CD14-positive monocyte (primary cell): ENCODE measurements at regions not wholly inside any gene's neighbourhood (a gene's known extent, or its start where the extent isn't known, plus 50 kb on each side); places are given as distances from the start of the nearest gene placed in this dataset.

ENCODE experiments used
- DNase-seq, 3 donors: peaks; one replicate each; pipeline ENCODE4 v3.0.0-alpha.2; 2011 to 2022
- H2AFZ ChIP-seq: 2 replicates; pipeline ENCODE4 v1.6.0; 2012; ENCODE audit warnings: mild to moderate bottlenecking, low read depth, low read length, inconsistent platforms; ENCODE audit not compliant: insufficient read depth, poor library complexity, severe bottlenecking
- H3K27ac ChIP-seq, 2 donors: 1 replicate in 1 of 2; 2 replicates in 1 of 2; pipeline ENCODE4 v1.5.1; 2012 to 2013; ENCODE audit warnings: low read length in 2 of 2, control low read depth in 1 of 2, inconsistent platforms in 1 of 2, low read depth in 1 of 2, mild to moderate bottlenecking in 1 of 2
- H3K27me3 ChIP-seq, 2 donors: one replicate each; pipeline versions ENCODE4 v1.6.0 to v1.6.1; 2011 to 2013; ENCODE audit warnings: low read length in 2 of 2; ENCODE audit not compliant: control insufficient read depth in 2 of 2, insufficient read depth in 2 of 2
- H3K36me3 ChIP-seq, 2 donors: replicated peaks in 1 of 2; 1 replicate in 1 of 2; 2 replicates in 1 of 2; pipeline versions ENCODE4 v1.5.1 to v1.6.1; 2012 to 2013; ENCODE audit warnings: low read length in 2 of 2, control low read depth in 1 of 2, inconsistent platforms in 1 of 2, mild to moderate bottlenecking in 1 of 2; ENCODE audit not compliant: insufficient read depth in 2 of 2, control insufficient read depth in 1 of 2
- H3K4me1 ChIP-seq, 2 donors: 1 replicate in 1 of 2; 2 replicates in 1 of 2; pipeline versions ENCODE4 v1.5.1 to v1.6.1; 2012 to 2013; ENCODE audit warnings: low read length in 2 of 2, control low read depth in 1 of 2, inconsistent platforms in 1 of 2, mild to moderate bottlenecking in 1 of 2, moderate library complexity in 1 of 2; ENCODE audit not compliant: insufficient read depth in 2 of 2, control insufficient read depth in 1 of 2
- H3K4me2 ChIP-seq: replicated peaks from 2 replicates; pipeline ENCODE3; 2012; ENCODE audit warnings: low read length, moderate library complexity, mild to moderate bottlenecking; ENCODE audit not compliant: poor library complexity, severe bottlenecking; ENCODE audit errors: extremely low read depth
- H3K4me3 ChIP-seq, 3 experiments: fragments of 200-600 bp in 1 of 3; sonication (generic) in 1 of 3; replicated peaks in 1 of 3; 1 replicate in 2 of 3; 2 replicates in 1 of 3; pipeline ENCODE4 v1.5.1; 2011 to 2013; ENCODE audit warnings: low read length in 3 of 3, mild to moderate bottlenecking in 3 of 3, control low read depth in 2 of 3, low read depth in 2 of 3, inconsistent platforms in 1 of 3, moderate library complexity in 1 of 3
- H3K79me2 ChIP-seq: 2 replicates; pipeline ENCODE4 v1.6.0; 2012; ENCODE audit warnings: mild to moderate bottlenecking, control low read depth, inconsistent platforms, low read length, moderate library complexity; ENCODE audit not compliant: insufficient read depth
- H3K9ac ChIP-seq: 2 replicates; pipeline ENCODE4 v1.6.0; 2017; ENCODE audit warnings: low read length, mild to moderate bottlenecking; ENCODE audit not compliant: insufficient read depth, poor library complexity, severe bottlenecking
- H3K9me3 ChIP-seq, 2 donors: replicated peaks in 1 of 2; 1 replicate in 1 of 2; 2 replicates in 1 of 2; pipeline versions ENCODE4 v1.5.1 to v1.6.1; 2012 to 2013; ENCODE audit warnings: low read length in 2 of 2, control low read depth in 1 of 2; ENCODE audit not compliant: control insufficient read depth in 1 of 2, insufficient read depth in 1 of 2
- H4K20me1 ChIP-seq: 2 replicates; pipeline ENCODE4 v1.6.0; 2012; ENCODE audit warnings: mild to moderate bottlenecking, low read length, control low read depth, moderate library complexity; ENCODE audit not compliant: insufficient read depth
- H3K27ac Mint-ChIP-seq, 7 donors: one replicate each; pipeline ENCODE4 v1.8.0; 2020; ENCODE audit warnings: mild to moderate bottlenecking in 7 of 7, mixed read lengths in 7 of 7, moderate library complexity in 6 of 7, inconsistent platforms in 2 of 7
- H3K27me3 Mint-ChIP-seq, 3 donors: one replicate each; pipeline ENCODE4 v1.8.0; 2021 to 2022; ENCODE audit warnings: low read depth in 3 of 3, mild to moderate bottlenecking in 3 of 3, mixed read lengths in 3 of 3, moderate library complexity in 3 of 3, inconsistent platforms in 1 of 3
- H3K36me3 Mint-ChIP-seq, 2 donors: one replicate each; pipeline ENCODE4 v1.8.0; 2020; ENCODE audit warnings: mixed read lengths in 2 of 2, inconsistent platforms in 1 of 2, mild to moderate bottlenecking in 1 of 2
- H3K4me1 Mint-ChIP-seq: one replicate; pipeline ENCODE4 v1.8.0; 2020; ENCODE audit warnings: mild to moderate bottlenecking, mixed read lengths
- H3K4me3 Mint-ChIP-seq, 2 donors: one replicate each; pipeline ENCODE4 v1.8.0; 2020; ENCODE audit warnings: mild to moderate bottlenecking in 2 of 2, mixed read lengths in 2 of 2, moderate library complexity in 1 of 2
- H3K9me3 Mint-ChIP-seq, 7 donors: one replicate each; pipeline ENCODE4 v1.8.0; 2020 to 2022; ENCODE audit warnings: mixed read lengths in 7 of 7, mild to moderate bottlenecking in 6 of 7, moderate library complexity in 6 of 7, inconsistent platforms in 2 of 7
- CTCF ChIP-seq: fragments of 200-600 bp; IDR thresholded peaks from one replicate; pipeline ENCODE4 v1.8.0; 2022; ENCODE audit warnings: antibody characterized with exemption, mild to moderate bottlenecking
- WGBS: methylation state at CpG from one replicate; pipeline ENCODE4 v1.1.5; 2013; ENCODE audit warnings: missing lambda C conversion rate; ENCODE audit not compliant: insufficient coverage; 5-methylcytosine and 5-hydroxymethylcytosine counted together
- intact Hi-C, 2 donors: fragments of 100-400 bp; cut with micrococcal nuclease; formaldehyde crosslinking; loops; one replicate each; pipeline versions ENCODE4 v1.15.0 to v1.15.1; 2023

DNA sequence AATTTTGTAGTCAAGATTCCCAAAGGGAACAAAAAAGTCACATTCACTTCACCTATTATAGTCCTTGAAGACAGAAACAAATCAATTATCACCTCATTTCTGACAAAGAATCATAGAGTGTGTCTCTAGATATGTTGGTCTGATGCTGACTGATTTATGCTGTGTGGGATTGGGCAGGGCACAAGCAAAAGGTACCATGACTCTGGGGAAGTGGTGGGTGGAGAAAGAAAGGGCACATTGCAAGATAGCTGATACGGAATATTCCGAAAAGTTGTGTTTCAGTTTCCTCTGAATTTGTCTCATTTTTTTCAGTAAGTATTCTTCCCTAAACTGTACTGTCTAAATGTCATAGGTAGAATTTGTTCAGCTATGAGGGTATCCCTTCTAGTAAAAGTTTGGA, 268.0 kb downstream of the MREG start:
- peaks cover 12 to 14% of the 10 kb centered on the region in 2 donors for H3K36me3 Mint-ChIP-seq
- H3K4me3 Mint-ChIP-seq, result peak overlapping the region in 1 of 2 donors; percentile 60
- H3K27me3 Mint-ChIP-seq, result peaks cover 1 to 18% (median 13%) of the 10 kb centered on the region in 3 donors
- Histone ChIP-seq H2AFZ (no peak overlapping the region), H4K20me1 (no peaks in the 10 kb centered on the region), H3K4me1 (peaks cover 62 to 72% of the 10 kb centered on the region in 2 donors), H3K9ac (no peak overlapping the region), H3K27ac (no peak overlapping the region), H3K9me3 (no peaks in the 10 kb centered on the region), H3K4me2 (no peak overlapping the region), H3K36me3 (no peaks in the 10 kb centered on the region), H3K4me3 (no peak overlapping the region), H3K27me3 (no peaks in the 10 kb centered on the region), H3K79me2 (no peaks in the 10 kb centered on the region)
- no peak for DNase-seq
- peak overlapping the region in 1 of 7 donors; percentile 71 for H3K27ac Mint-ChIP-seq
- TF ChIP-seq CTCF, result no peak
- H3K4me1 Mint-ChIP-seq, result peaks cover 70% of the 10 kb centered on the region
- WGBS, result no CpG with 5 or more reads among the region's 2 CpGs
- peaks cover 0 to 5% (median 0%) of the 10 kb centered on the region in 7 donors for H3K9me3 Mint-ChIP-seq
- intact Hi-C loops, result loop anchor here in 1 of 2 donors (5.0 kb wide), 1 partner anchor 157 kb away; no protein-coding TSS in a partner anchor

DNA sequence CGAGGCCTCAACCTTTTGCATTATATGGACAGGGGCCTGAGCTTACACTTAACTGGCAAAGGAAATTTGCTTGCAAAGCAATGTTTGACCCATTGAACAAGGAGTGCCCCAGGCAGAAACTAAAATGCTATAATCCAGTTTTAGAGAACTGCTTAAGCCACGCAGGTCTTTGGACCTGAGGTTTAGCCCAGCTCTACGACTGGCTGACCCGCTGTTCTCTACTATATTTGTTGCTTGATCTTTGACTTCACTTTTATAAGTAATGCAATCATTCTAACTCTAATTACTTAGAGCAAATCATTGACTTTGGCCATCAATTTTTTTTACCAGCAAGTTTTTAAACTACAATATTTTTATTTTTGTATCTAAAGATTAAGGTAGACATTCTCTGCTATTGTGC, 268.8 kb downstream of the MREG start:
- H3K9me3 Mint-ChIP-seq, result peaks cover 0 to 5% (median 0%) of the 10 kb centered on the region in 7 donors
- H3K27me3 Mint-ChIP-seq, result peaks cover 1 to 15% (median 8%) of the 10 kb centered on the region in 3 donors
- no peak for TF ChIP-seq CTCF
- H3K4me1 ChIP-seq, result peaks cover 56 to 66% of the 10 kb centered on the region in 2 donors
- peaks cover 8 to 11% of the 10 kb centered on the region in 2 donors for H3K36me3 Mint-ChIP-seq
- 100% methylated on average over 1 of the region's 4 CpGs for WGBS
- H3K4me2 ChIP-seq, result no peak overlapping the region
- H3K36me3 ChIP-seq, result no peaks in the 10 kb centered on the region
- no peak overlapping the region for H3K27ac Mint-ChIP-seq
- H3K79me2 ChIP-seq, result no peaks in the 10 kb centered on the region
- intact Hi-C loops, result no loop called here
- no peak overlapping the region for H3K9ac ChIP-seq
- H3K27me3 ChIP-seq, result no peaks in the 10 kb centered on the region
- no peaks in the 10 kb centered on the region for H4K20me1 ChIP-seq
- H3K4me3 ChIP-seq, result no peak overlapping the region
- DNase-seq, result no peak
- H3K4me1 Mint-ChIP-seq, result peaks cover 63% of the 10 kb centered on the region
- no peaks in the 10 kb centered on the region for H3K9me3 ChIP-seq
- H3K4me3 Mint-ChIP-seq, result no peak overlapping the region
- no peak overlapping the region for H3K27ac ChIP-seq
- no peak overlapping the region for H2AFZ ChIP-seq
